DMS 273 (cell line): ENCODE measurements at regions not wholly inside any gene's neighbourhood (a gene's known extent, or its start where the extent isn't known, plus 50 kb on each side); places are given as distances from the start of the nearest gene placed in this dataset.
"Not testable (repeated sequence)": the region's sequence is repeated elsewhere in the genome, so short reads cannot be mapped to it uniquely, and the experiment has no call there.

Source experiments
- DNase-seq: peaks from one replicate; lab custom pipeline; 2025; ENCODE audit not compliant: unreplicated experiment; lab: John Stamatoyannopoulos, UW

GRCh38 chr7:20083781-20084180, 133.4 kb downstream of the MACC1 start:
- DNase-seq: no peak

- no peak for DNase-seq
These were observed 138.1 kb downstream of the MACC1 start for GRCh38 chr7:20079080-20079479.

GRCh38 chr7:20076835-20077234, 140.3 kb downstream of the MACC1 start:
- DNase-seq: no peak

GRCh38 chr7:20075992-20076820, 141.0 kb downstream of the MACC1 start:
- DNase-seq: no peak

- no peak for DNase-seq
These were observed 141.7 kb downstream of the MACC1 start for GRCh38 chr7:20075440-20075839.

- not testable (repeated sequence) for DNase-seq
These were observed 149.2 kb downstream of the MACC1 start for GRCh38 chr7:20068004-20068403.

GRCh38 chr7:20064974-20065862, 152.0 kb downstream of the MACC1 start:
- no peak for DNase-seq

- no peak for DNase-seq
These were observed 152.8 kb downstream of the MACC1 start for GRCh38 chr7:20064181-20064970.

- DNase-seq: no peak
These were observed 153.5 kb downstream of the MACC1 start for GRCh38 chr7:20063644-20064043.

GRCh38 chr7:20062932-20063331, 154.3 kb downstream of the MACC1 start:
- no peak for DNase-seq

GRCh38 chr7:20053334-20054104, 163.7 kb downstream of the MACC1 start:
- no peak for DNase-seq

- DNase-seq: no peak
These were observed 166.8 kb downstream of the MACC1 start for GRCh38 chr7:20050241-20050966.

- no peak for DNase-seq
These were observed 178.5 kb downstream of the MACC1 start for GRCh38 chr7:20038676-20039075.

GRCh38 chr7:20035279-20035875, 181.8 kb downstream of the MACC1 start:
- no peak for DNase-seq

- DNase-seq: no peak
These were observed 183.4 kb downstream of the MACC1 start for GRCh38 chr7:20033621-20034400.

GRCh38 chr7:20032741-20033140, 184.4 kb downstream of the MACC1 start:
- DNase-seq: no peak

GRCh38 chr7:20030915-20031362, 186.2 kb downstream of the MACC1 start:
- DNase-seq: no peak

GRCh38 chr7:20030417-20030816, 186.8 kb downstream of the MACC1 start:
- DNase-seq: no peak

GRCh38 chr7:20026762-20027161, 190.4 kb downstream of the MACC1 start:
- DNase-seq: no peak
